ENCODE measurements at regions not wholly inside any gene's neighbourhood (a gene's known extent, or its start where the extent isn't known, plus 50 kb on each side); places are given as distances from the start of the nearest gene placed in this dataset.
A peak's percentile ranks its signal among the peaks of the same experiment; 100 is the strongest.

- DNase-seq: no peak
Measured at GRCh38 chr18:27619090-27619772, 434.1 kb upstream of the CHST9 start.

- DNase-seq: no peak
Measured at GRCh38 chr18:27616324-27616723, 431.2 kb upstream of the CHST9 start.

- no peak for DNase-seq
Measured at GRCh38 chr18:27614951-27615844, 430.1 kb upstream of the CHST9 start.

- DNase-seq: no peak
Measured at GRCh38 chr18:27609221-27609620, 424.1 kb upstream of the CHST9 start.

GRCh38 chr18:27608742-27609141, 423.6 kb upstream of the CHST9 start:
- DNase-seq: no peak

GRCh38 chr18:27608174-27608573, 423.1 kb upstream of the CHST9 start:
- no peak for DNase-seq

GRCh38 chr18:27606741-27607140, 421.6 kb upstream of the CHST9 start:
- DNase-seq: no peak

- no peak for DNase-seq
Measured at GRCh38 chr18:27605107-27605834, 420.2 kb upstream of the CHST9 start.

- DNase-seq: no peak
Measured at GRCh38 chr18:27604583-27604982, 419.5 kb upstream of the CHST9 start.

- no peak for DNase-seq
Measured at GRCh38 chr18:27602092-27602491, 417.0 kb upstream of the CHST9 start.

GRCh38 chr18:27600245-27600644, 415.1 kb upstream of the CHST9 start:
- DNase-seq: no peak

- DNase-seq: peak; percentile 12
Measured at GRCh38 chr18:27599202-27599829, 414.2 kb upstream of the CHST9 start.

GRCh38 chr18:27595113-27595838, 410.2 kb upstream of the CHST9 start:
- DNase-seq: no peak

GRCh38 chr18:27585602-27586173, 400.6 kb upstream of the CHST9 start:
- no peak for DNase-seq

GRCh38 chr18:27583466-27583865, 398.4 kb upstream of the CHST9 start:
- no peak for DNase-seq

- DNase-seq: no peak
Measured at GRCh38 chr18:27582760-27583412, 397.8 kb upstream of the CHST9 start.

GRCh38 chr18:27581296-27581904, 396.3 kb upstream of the CHST9 start:
- no peak for DNase-seq

- no peak for DNase-seq
Measured at GRCh38 chr18:27579364-27579763, 394.3 kb upstream of the CHST9 start.

- DNase-seq: no peak
Measured at GRCh38 chr18:27577752-27578151, 392.6 kb upstream of the CHST9 start.

GRCh38 chr18:27577265-27577664, 392.2 kb upstream of the CHST9 start:
- no peak for DNase-seq

GRCh38 chr18:27567434-27567833, 382.3 kb upstream of the CHST9 start:
- no peak for DNase-seq

Measured in CD4-positive, alpha-beta T cell treated with Interleukin-12 subunit alpha and Interleukin-12 subunit beta, for 1 hour (primary cell).